ENCODE measurements at regions not wholly inside any gene's neighbourhood (a gene's known extent, or its start where the extent isn't known, plus 50 kb on each side); places are given as distances from the start of the nearest gene placed in this dataset.

DNA sequence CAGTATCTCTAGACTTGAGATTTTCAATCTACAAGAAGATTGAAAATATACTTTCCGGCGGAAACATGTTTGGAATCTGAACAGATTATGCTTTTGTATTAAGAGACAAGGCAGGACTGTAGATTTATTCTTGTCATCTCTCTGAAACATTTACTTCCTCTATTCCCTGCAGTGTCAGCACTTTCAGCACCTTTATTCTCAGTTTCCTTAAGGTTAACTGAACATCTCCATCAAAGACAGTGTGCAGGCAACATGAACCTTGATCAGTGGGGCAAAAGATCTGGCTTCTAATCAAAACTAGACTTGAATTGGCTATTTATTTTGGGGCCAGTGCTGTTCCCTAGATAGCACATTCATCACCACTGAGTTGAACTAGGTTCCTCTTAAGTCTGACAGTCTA lies 129.9 kb upstream of the HCN1 start:
- no peak for TF ChIP-seq CTCF (IDR thresholded peaks at IDR 0.05; ENCODE audit: insufficient read depth, low read depth, low read length)
- TF ChIP-seq EZH2 (IDR thresholded peaks at IDR 0.05; ENCODE audit: insufficient read depth, low read length) = no peak

Measured in astrocyte (in vitro differentiated cells and primary cell).